ENCODE measurements at regions not wholly inside any gene's neighbourhood (a gene's known extent, or its start where the extent isn't known, plus 50 kb on each side); places are given as distances from the start of the nearest gene placed in this dataset.

DNA sequence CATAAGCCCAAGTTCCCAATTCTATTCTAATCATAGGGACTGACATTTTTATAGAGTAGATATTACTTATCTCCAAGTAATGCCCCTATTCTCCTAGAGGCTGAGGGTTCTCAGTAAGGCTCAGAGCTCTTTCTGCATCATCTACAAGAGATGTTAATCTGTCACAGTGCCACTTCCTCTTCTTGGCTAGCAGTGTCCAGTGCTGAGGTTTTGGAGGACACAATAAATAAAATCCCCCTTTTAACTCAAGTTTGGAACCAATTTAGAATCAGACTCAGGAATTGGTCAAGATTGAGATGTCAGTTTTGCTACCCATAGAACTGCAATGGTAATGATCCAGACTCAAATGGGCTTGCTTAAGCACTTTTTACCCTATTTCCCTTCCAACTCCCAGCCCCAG lies 154.1 kb upstream of the ARID2 start:
- intact Hi-C loops (cut with DNase I) = no loop called here
- no peak for ATAC-seq
- DNase-seq = no peak
- Histone ChIP-seq H3K36me3 (ENCODE audit: insufficient read depth in 1 of 2, low read depth in 1 of 2) (no peaks in the 10 kb centered on the region), H3K4me3 (no peak overlapping the region), H3K9me3 (no peaks in the 10 kb centered on the region), H3K27ac (no peak overlapping the region), H3K4me1 (no peaks in the 10 kb centered on the region), H3K27me3 (ENCODE audit: insufficient read depth in 3 of 3, low read length in 2 of 3) (peaks cover 0 to 2% (median 0%) of the 10 kb centered on the region in 3 donors)
- TF ChIP-seq, protein P1, sequence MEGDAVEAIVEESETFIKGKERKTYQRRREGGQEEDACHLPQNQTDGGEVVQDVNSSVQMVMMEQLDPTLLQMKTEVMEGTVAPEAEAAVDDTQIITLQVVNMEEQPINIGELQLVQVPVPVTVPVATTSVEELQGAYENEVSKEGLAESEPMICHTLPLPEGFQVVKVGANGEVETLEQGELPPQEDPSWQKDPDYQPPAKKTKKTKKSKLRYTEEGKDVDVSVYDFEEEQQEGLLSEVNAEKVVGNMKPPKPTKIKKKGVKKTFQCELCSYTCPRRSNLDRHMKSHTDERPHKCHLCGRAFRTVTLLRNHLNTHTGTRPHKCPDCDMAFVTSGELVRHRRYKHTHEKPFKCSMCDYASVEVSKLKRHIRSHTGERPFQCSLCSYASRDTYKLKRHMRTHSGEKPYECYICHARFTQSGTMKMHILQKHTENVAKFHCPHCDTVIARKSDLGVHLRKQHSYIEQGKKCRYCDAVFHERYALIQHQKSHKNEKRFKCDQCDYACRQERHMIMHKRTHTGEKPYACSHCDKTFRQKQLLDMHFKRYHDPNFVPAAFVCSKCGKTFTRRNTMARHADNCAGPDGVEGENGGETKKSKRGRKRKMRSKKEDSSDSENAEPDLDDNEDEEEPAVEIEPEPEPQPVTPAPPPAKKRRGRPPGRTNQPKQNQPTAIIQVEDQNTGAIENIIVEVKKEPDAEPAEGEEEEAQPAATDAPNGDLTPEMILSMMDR (IDR thresholded peaks at IDR 0.05) = no peak

DNA sequence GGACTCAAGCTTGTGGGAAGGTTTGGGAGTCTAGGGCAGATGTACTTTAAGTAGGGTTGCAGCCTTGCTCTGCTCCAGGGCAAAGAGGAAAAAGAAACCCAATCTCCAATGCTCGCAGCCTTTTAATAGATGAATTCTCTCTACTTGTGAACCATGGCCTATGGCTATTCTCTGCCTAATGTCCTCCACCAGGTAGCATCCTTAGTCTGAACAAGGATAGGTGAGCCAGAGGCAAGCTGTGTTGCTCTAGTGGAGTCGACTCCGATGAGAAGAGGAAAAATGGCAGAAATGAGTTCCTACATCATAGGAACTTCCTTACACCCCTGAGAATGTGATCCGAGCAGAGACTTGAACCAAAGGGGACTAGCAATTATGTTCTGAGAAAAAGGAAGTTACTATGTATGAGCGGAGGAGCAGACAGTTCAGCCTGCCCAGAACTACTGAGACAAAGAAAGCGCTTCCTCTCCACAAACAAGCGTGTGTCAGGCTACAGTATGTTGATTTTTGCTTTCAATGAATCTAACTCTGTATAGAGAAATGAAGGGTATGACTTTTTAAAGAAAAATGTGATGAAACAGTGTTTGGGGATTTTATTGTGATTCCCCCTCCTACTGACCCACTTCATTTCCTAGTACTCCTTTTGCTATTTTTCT lies 153.6 kb upstream of the ARID2 start:
- ATAC-seq (no peak), DNase-seq (no peak)
- H3K4me1 ChIP-seq = no peaks in the 10 kb centered on the region
- H3K27ac ChIP-seq = no peak overlapping the region
- H3K27me3 ChIP-seq (ENCODE audit: insufficient read depth in 3 of 3, low read length in 2 of 3) = peaks cover 0 to 2% (median 0%) of the 10 kb centered on the region in 3 donors
- no peak overlapping the region for H3K4me3 ChIP-seq
- no peaks in the 10 kb centered on the region for H3K36me3 ChIP-seq (ENCODE audit: insufficient read depth in 1 of 2, low read depth in 1 of 2)
- 59 to 74% (median 67%) methylated on average over 7 of the region's 7 CpGs for WGBS, 3 donors
- TF ChIP-seq, protein P1 (IDR thresholded peaks at IDR 0.05) = no peak
- H3K9me3 ChIP-seq = no peaks in the 10 kb centered on the region
- intact Hi-C loops (cut with DNase I) = no loop called here

DNA sequence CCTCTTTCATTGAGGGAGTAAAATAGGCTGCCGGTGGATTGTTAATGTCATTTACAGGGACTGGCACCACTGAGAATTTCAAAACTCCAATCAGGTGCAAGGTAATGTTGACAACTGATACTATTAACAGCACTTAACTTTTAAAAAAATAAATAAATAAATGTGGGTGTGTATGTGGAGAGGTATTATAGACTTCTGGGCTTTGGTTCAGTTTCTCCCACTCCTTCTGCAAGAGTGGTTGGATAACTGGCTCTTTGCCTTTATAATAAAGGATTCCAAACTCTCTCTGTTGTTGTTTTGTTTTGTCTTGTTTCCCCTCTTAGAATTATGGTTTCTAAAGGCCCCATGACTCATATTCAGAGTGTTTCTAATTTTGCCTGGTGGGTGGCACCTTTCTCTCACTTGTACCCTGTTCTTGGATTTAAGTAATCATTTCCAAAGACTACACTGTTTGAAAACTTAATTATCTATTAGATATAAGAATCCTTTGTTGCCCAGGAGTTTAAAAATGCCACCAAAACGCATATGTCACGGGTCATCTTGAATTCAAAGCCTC lies 151.6 kb upstream of the ARID2 start:
- peaks cover 0 to 2% (median 0%) of the 10 kb centered on the region in 3 donors for H3K27me3 ChIP-seq (ENCODE audit: insufficient read depth in 3 of 3, low read length in 2 of 3)
- no peaks in the 10 kb centered on the region for H3K36me3 ChIP-seq (ENCODE audit: insufficient read depth in 1 of 2, low read depth in 1 of 2)
- TF ChIP-seq, protein P1 (IDR thresholded peaks at IDR 0.05) = no peak
- H3K27ac ChIP-seq = no peak overlapping the region
- WGBS, 3 donors = 87 to 89% (median 87%) methylated on average over 3 of the region's 3 CpGs
- no peaks in the 10 kb centered on the region for H3K4me1 ChIP-seq
- no peaks in the 10 kb centered on the region for H3K9me3 ChIP-seq
- no peak overlapping the region for H3K4me3 ChIP-seq
- DNase-seq (no peak), ATAC-seq (no peak)
- intact Hi-C loops (cut with DNase I) = no loop called here

DNA sequence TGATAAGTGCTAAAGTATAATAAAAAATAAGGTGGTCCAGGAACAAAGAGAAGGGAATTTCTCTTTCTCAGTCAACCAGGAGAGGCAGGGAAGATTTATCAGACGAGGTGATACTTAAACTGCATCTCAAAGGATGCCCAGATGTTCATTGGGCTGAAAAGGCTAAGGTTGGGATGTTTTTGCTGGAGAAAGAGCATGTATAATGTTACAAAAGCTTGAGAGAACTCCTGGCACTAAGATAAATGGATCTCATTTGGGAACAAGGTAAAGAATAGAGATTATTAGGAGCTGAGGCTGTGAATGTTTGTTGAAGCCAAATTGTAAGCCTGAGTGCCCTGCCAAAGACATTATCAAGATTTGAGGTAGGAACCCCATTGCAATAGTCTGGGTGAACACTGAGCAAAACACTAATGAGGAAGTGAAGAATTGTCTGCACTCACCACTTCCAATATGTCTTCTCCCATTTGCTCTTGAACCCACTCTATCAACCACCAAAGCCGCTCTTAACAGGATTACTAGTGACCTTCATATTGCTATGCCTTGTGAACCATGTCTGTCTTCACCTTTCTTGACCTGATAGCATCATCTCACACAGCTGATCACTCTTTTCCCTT lies 149.0 kb upstream of the ARID2 start:
- 76 to 82% (median 79%) methylated on average over 2 of the region's 2 CpGs for WGBS, 3 donors
- DNase-seq (no peak), ATAC-seq (no peak)
- Histone ChIP-seq H3K9me3 (no peaks in the 10 kb centered on the region), H3K4me1 (no peaks in the 10 kb centered on the region), H3K27ac (no peak overlapping the region), H3K4me3 (no peak overlapping the region), H3K36me3 (ENCODE audit: insufficient read depth in 1 of 2, low read depth in 1 of 2) (no peaks in the 10 kb centered on the region), H3K27me3 (ENCODE audit: insufficient read depth in 3 of 3, low read length in 2 of 3) (no peaks in the 10 kb centered on the region)
- intact Hi-C loops (cut with DNase I) = no loop called here
- TF ChIP-seq, protein P1 (IDR thresholded peaks at IDR 0.05) = no peak
